GM06990 (cell line): ENCODE measurements at regions not wholly inside any gene's neighbourhood (a gene's known extent, or its start where the extent isn't known, plus 50 kb on each side); places are given as distances from the start of the nearest gene placed in this dataset.

Source experiments
- DNase-seq: peaks from one replicate; pipeline ENCODE4 v3.0.0-alpha.2; 2011; ENCODE audit not compliant: insufficient read length; ENCODE audit errors: extremely low read depth
- H3K27me3 ChIP-seq: replicated peaks from 2 replicates; pipeline ENCODE4 v1.6.0; 2011; ENCODE audit warnings: low read length; ENCODE audit not compliant: control insufficient read depth, insufficient read depth
- H3K36me3 ChIP-seq: 2 replicates; pipeline ENCODE4 v1.5.1; 2011; ENCODE audit warnings: low read length; ENCODE audit not compliant: control insufficient read depth, insufficient read depth
- H3K4me3 ChIP-seq: replicated peaks from 2 replicates; pipeline ENCODE4 v1.5.1; 2011; ENCODE audit warnings: low read depth, mild to moderate bottlenecking, control low read depth, low read length
- TF ChIP-seq, protein P1 (sequence below): IDR thresholded peaks from 2 replicates; pipeline ENCODE4 v1.5.1; 2011; ENCODE audit warnings: low read length, control low read depth, mild to moderate bottlenecking, inconsistent platforms; ENCODE audit not compliant: insufficient read depth, poor library complexity, severe bottlenecking

- H3K27me3 ChIP-seq = no peaks in the 10 kb centered on the region
- TF ChIP-seq, protein P1, sequence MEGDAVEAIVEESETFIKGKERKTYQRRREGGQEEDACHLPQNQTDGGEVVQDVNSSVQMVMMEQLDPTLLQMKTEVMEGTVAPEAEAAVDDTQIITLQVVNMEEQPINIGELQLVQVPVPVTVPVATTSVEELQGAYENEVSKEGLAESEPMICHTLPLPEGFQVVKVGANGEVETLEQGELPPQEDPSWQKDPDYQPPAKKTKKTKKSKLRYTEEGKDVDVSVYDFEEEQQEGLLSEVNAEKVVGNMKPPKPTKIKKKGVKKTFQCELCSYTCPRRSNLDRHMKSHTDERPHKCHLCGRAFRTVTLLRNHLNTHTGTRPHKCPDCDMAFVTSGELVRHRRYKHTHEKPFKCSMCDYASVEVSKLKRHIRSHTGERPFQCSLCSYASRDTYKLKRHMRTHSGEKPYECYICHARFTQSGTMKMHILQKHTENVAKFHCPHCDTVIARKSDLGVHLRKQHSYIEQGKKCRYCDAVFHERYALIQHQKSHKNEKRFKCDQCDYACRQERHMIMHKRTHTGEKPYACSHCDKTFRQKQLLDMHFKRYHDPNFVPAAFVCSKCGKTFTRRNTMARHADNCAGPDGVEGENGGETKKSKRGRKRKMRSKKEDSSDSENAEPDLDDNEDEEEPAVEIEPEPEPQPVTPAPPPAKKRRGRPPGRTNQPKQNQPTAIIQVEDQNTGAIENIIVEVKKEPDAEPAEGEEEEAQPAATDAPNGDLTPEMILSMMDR = no peak
Observed at GRCh38 chr12:74846116-74846515, 308.5 kb downstream of the ATXN7L3B start.

DNA sequence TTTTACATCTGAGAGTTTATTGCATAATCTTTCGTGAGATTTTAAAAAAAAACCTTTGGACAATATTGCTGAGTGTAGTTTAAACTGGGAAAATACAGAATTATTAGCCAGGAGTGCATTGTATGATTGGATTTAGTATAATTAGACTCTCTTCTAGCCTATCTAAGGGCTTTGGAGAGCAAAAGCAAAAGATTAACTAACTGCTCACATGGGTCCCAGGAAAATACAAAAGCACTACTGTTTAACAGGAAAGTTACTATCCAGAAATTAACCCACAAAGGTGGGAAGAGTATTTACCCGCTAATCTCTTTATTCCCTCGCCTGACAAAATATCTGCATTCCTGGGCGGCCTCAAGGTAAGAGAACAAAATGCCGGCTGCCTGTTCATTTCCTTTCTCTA, 309.5 kb downstream of the ATXN7L3B start:
- H3K36me3 ChIP-seq = no peaks in the 10 kb centered on the region
- no peaks in the 10 kb centered on the region for H3K27me3 ChIP-seq
- H3K4me3 ChIP-seq = no peak overlapping the region
- no peak for DNase-seq
- TF ChIP-seq, protein P1 = no peak

More at GRCh38 chr12:74846116-74846515, 308.5 kb downstream of the ATXN7L3B start:
- Histone ChIP-seq H3K4me3 (no peak overlapping the region), H3K36me3 (no peaks in the 10 kb centered on the region)
- no peak for DNase-seq

- no peak for DNase-seq
- TF ChIP-seq, protein P1 = no peak
- no peak overlapping the region for H3K4me3 ChIP-seq
- no peaks in the 10 kb centered on the region for H3K27me3 ChIP-seq
- H3K36me3 ChIP-seq = no peaks in the 10 kb centered on the region
Observed at GRCh38 chr12:74848006-74848405, 310.4 kb downstream of the ATXN7L3B start.

DNA sequence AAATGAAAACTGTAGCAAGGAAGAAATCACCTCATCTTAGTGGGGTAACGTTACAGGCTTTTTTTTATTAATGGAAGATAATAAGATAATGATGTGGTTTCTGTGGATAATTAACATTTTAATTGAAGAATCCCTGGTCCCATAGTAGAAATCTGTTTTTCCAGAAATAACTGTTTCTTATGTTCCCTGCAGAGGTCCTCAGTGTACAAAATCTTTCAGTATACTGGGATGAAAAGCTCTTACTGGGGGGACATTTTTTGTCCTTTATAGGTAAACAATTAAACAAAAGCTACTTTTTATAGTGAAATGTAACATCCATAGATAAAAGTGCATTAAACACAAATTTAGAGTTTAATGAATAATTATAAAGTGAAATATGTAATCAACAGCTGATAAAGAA, 312.2 kb downstream of the ATXN7L3B start:
- Histone ChIP-seq H3K4me3 (no peak overlapping the region), H3K27me3 (no peaks in the 10 kb centered on the region), H3K36me3 (no peaks in the 10 kb centered on the region)
- no peak for DNase-seq
- TF ChIP-seq, protein P1 = no peak

DNA sequence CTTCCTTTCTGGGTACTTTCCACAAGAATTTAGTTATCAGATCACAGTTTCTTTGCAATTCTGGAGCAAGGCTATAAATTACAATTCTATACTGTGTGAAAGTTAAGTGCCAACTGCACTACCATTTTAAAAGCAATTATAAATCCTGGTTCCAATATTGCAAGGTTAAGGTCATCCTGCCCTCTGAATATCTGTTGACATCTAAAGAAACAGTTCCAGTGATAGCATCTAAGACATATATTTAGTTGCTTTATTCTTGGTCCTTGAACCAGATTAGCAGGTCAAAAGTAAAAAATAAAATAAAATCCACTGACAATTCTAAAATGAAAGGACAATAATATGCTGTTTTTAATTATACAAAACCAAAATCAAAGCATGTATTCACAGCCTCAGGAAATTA, 334.2 kb downstream of the ATXN7L3B start:
- TF ChIP-seq, protein P1 = no peak
- no peaks in the 10 kb centered on the region for H3K27me3 ChIP-seq
- no peak for DNase-seq
- no peaks in the 10 kb centered on the region for H3K36me3 ChIP-seq
- no peak overlapping the region for H3K4me3 ChIP-seq

DNA sequence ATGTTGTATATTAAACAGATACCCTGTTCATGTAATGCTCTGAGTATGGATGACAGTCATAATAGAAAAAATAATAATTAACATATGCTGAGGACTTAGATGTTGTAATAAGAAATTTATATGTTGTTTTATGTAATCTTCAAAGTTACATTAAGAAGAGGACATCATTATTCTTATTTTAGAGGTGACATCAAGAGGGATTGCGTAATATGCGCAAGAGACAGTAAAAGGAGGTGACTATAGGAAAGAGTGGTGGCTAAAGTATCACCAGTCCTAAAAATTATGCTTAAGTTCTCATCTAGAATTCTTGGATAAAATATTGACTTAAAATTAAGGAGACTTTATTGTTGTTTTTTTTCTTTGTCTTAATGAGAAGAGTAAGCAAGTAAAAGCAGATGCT, 323.9 kb downstream of the KCNC2 start:
- Histone ChIP-seq H3K27me3 (no peaks in the 10 kb centered on the region), H3K36me3 (no peaks in the 10 kb centered on the region), H3K4me3 (no peak overlapping the region)
- DNase-seq = no peak
- TF ChIP-seq, protein P1 = no peak
